Memory B cell (primary cell): ENCODE measurements at regions not wholly inside any gene's neighbourhood (a gene's known extent, or its start where the extent isn't known, plus 50 kb on each side); places are given as distances from the start of the nearest gene placed in this dataset.
A peak's percentile ranks its signal among the peaks of the same experiment; 100 is the strongest.

ENCODE experiments used
- ATAC-seq: fragments of 150-1000 bp; cut with Tn5 transposase; 2 replicates; pipeline ENCODE4 v1.10.0; 2021; ENCODE audit warnings: low read depth, mild to moderate bottlenecking, moderate library complexity
- DNase-seq, 2 donors: peaks; one replicate each; pipeline ENCODE4 v3.0.0; 2022; ENCODE audit warnings: low spot score in 2 of 2
- H3K27ac Mint-ChIP-seq: one replicate; pipeline ENCODE4 v1.8.0; 2022; ENCODE audit warnings: mild to moderate bottlenecking, moderate library complexity, mixed read lengths
- H3K27me3 Mint-ChIP-seq: one replicate; pipeline ENCODE4 v1.8.0; 2022; ENCODE audit warnings: mixed read lengths
- H3K36me3 Mint-ChIP-seq: one replicate; pipeline ENCODE4 v1.8.0; 2022; ENCODE audit warnings: mild to moderate bottlenecking, mixed read lengths
- H3K4me1 Mint-ChIP-seq: one replicate; pipeline ENCODE4 v1.8.0; 2022; ENCODE audit warnings: mixed read lengths
- H3K4me3 Mint-ChIP-seq: one replicate; pipeline ENCODE4 v1.8.0; 2022; ENCODE audit warnings: mild to moderate bottlenecking, moderate library complexity, mixed read lengths
- H3K9me3 Mint-ChIP-seq: one replicate; pipeline ENCODE4 v1.8.0; 2022; ENCODE audit warnings: mixed read lengths

DNA sequence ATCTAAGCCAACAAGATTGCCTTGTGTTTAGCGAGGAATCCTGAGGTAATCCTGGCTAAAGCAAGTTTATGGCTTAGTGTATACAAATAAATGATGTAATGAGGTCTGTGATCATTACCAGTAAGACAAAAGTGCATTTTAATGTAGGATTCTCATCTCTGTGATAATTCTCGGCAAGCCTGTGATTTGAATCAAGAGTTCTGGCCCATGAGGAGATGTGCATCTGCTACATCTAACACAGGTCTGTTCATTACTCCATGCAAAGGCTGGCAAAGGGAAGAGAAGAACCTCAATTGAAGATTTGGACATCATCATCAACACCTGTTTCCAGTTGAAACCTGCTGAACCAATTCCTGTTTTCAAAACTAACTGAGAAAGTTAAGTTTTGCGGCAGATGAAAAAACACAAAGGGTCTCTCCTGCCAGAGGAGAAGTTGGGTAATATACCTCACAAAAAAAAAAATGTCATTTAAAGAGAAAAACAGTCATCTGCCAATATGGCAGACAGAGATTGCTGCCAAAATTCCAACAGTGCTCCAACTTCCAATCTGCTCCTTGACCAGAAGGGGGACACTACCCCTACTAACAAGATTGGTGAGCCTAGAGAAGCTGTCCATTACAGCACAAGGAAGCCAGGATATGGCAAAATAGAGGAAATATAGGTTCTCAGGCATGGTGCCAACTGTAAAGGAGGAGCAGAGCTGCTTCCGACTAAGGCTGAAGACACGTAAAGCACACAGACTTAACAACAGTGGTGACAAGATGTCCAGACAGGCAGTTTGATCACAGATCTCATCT is 453.7 kb downstream of the TTLL7 start:
- H3K36me3 Mint-ChIP-seq: no peaks in the 10 kb centered on the region
- H3K4me1 Mint-ChIP-seq: no peaks in the 10 kb centered on the region
- H3K27me3 Mint-ChIP-seq: peaks cover 3% of the 10 kb centered on the region
- no peaks in the 10 kb centered on the region for H3K9me3 Mint-ChIP-seq
- no peak for DNase-seq
- ATAC-seq: no peak
- H3K4me3 Mint-ChIP-seq: no peak overlapping the region
- no peak overlapping the region for H3K27ac Mint-ChIP-seq

DNA sequence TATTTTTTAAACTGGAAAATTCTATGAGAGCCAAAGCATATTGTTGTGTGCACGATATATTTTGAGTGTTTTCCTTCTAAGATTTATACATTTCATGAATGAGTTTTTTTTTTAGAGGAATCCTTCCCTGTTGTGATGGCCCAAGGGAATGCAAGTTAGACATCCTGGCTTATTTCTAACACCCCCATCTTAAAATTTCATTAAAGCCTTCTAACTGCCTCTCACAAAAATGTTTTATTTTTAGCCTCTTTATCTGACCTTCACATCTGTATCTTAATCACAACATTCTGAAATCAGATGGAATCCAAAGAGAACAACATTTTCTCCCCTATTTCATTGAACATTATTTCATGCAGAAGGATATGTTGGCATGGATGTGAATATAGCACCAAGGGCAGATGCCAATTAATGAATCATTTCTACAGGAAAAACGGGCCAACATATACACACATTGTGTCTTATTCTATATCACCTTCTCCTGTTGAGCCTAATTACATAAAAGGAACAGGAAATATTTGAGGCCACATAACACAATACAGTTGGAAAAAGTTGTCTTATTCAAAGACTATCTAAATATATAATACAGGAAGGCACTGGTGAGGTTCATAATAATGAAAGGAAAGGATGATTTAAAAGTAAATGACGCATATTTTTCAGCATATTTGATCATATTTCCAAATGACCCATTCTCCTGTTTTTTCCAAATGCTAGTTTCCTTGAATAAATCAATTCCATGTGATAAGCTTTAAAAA is 455.5 kb downstream of the TTLL7 start:
- no peak overlapping the region for H3K27ac Mint-ChIP-seq
- no peaks in the 10 kb centered on the region for H3K9me3 Mint-ChIP-seq
- peaks cover 2% of the 10 kb centered on the region for H3K27me3 Mint-ChIP-seq
- no peaks in the 10 kb centered on the region for H3K36me3 Mint-ChIP-seq
- no peak overlapping the region for H3K4me3 Mint-ChIP-seq
- H3K4me1 Mint-ChIP-seq: no peaks in the 10 kb centered on the region
- no peak for DNase-seq
- ATAC-seq: no peak

DNA sequence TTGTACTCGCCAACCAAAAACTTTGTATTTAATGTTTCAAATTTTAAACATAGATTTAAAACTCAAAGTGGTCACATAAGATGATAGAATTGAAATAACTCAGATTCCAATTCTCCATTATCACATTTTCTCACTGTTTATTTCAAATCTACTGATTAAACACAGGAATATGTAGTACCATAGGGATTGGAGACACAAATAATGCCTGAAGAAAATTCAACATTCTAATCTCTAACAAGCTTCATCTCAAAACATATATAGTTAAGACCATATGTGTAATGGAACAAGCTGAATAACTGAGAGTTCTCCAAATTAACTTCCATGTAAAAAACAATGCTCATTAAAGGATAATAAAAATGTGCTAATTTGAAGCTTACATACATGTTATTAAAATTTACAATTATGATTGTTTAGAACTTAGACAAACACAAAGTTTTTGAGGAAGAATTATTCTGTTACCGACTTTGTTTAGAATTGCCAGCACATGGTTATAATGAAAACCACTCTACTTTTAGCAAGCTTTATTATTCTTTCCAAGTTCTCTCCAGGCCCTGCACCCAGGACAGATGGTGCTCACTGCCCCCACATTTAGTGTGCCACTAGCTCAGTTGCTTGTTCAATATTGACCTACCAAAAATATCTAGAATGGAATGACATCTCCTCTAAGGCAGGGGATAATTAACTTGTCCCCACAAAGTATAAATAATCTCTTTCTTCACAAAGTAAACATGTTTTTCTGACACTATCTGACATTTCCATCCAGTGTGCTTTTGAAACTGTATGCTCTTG is 467.2 kb downstream of the TTLL7 start:
- DNase-seq (no peak), ATAC-seq (no peak)
- Mint-ChIP-seq H3K36me3 (no peaks in the 10 kb centered on the region), H3K4me1 (no peaks in the 10 kb centered on the region), H3K27me3 (peaks cover 3% of the 10 kb centered on the region), H3K9me3 (peaks cover 10% of the 10 kb centered on the region), H3K27ac (no peak overlapping the region), H3K4me3 (no peak overlapping the region)

DNA sequence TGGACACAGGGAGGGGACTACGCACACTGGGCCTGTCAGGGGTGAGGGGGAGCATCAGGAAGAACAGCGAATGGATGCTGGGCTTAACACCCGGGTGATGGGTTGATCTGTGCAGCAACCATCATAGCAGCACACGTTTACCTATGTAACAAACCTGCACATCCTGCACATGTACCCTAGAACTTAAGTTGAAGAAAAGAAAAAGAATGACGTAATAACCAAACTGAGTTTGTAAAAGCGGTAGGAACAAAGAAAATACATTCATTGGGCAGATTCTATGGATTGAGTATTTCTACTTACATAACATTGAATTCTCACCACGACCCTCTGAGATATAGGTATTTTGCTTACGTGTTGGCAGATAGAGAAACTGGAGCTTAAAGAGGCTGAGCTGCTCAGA is 468.4 kb downstream of the TTLL7 start:
- no peaks in the 10 kb centered on the region for H3K36me3 Mint-ChIP-seq
- H3K27ac Mint-ChIP-seq: no peak overlapping the region
- no peaks in the 10 kb centered on the region for H3K4me1 Mint-ChIP-seq
- peaks cover 10% of the 10 kb centered on the region for H3K9me3 Mint-ChIP-seq
- peaks cover 3% of the 10 kb centered on the region for H3K27me3 Mint-ChIP-seq
- H3K4me3 Mint-ChIP-seq: no peak overlapping the region
- DNase-seq (no peak), ATAC-seq (no peak)

GRCh38 chr1:83527987-83528386 is 470.9 kb downstream of the TTLL7 start:
- Mint-ChIP-seq H3K27ac (no peak overlapping the region), H3K4me1 (no peaks in the 10 kb centered on the region), H3K27me3 (no peaks in the 10 kb centered on the region), H3K4me3 (no peak overlapping the region), H3K9me3 (peaks cover 4% of the 10 kb centered on the region), H3K36me3 (no peaks in the 10 kb centered on the region)
- DNase-seq (no peak), ATAC-seq (no peak)

GRCh38 chr1:83520797-83521196 is 478.1 kb downstream of the TTLL7 start:
- H3K9me3 Mint-ChIP-seq: no peaks in the 10 kb centered on the region
- ATAC-seq: no peak

GRCh38 chr1:83516369-83516768 is 482.6 kb downstream of the TTLL7 start:
- Mint-ChIP-seq H3K4me3 (no peak overlapping the region), H3K9me3 (no peaks in the 10 kb centered on the region), H3K4me1 (no peaks in the 10 kb centered on the region), H3K36me3 (no peaks in the 10 kb centered on the region), H3K27me3 (peaks cover 2% of the 10 kb centered on the region), H3K27ac (no peak overlapping the region)
- ATAC-seq: no peak
- DNase-seq: no peak

More at GRCh38 chr1:83520797-83521196, 478.1 kb downstream of the TTLL7 start:
- no peaks in the 10 kb centered on the region for H3K27me3 Mint-ChIP-seq
- no peaks in the 10 kb centered on the region for H3K36me3 Mint-ChIP-seq
- no peak for DNase-seq
- no peak overlapping the region for H3K27ac Mint-ChIP-seq
- no peak overlapping the region for H3K4me3 Mint-ChIP-seq
- no peaks in the 10 kb centered on the region for H3K4me1 Mint-ChIP-seq

DNA sequence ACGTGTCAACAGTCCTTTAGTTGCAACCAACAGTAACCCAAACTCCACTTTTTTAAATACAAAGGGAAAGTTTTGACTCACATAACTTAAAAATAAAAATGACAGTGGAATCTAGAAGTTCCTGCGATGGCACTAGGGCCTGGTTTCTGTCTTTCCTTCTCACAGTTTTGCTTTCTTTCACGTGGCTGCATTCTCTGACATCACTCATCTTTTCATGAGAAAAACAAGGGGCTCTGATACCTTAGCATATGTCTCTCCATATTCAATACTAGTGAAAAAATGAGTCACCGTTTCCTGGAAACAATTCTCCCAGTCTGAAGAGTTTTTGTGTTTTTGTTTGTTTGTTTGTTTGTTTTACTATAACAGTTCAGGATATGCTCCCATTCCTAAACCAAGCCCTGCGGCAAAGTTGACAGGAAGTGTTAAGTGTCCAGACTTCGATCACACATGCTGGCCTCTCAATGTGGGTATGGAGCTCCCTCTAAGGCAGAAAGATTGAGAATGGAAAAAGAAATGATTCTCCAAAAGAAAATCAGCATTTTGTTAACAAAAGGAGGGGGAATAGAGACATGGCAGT is 483.3 kb downstream of the TTLL7 start:
- peaks cover 3% of the 10 kb centered on the region for H3K27me3 Mint-ChIP-seq
- H3K4me3 Mint-ChIP-seq: no peak overlapping the region
- DNase-seq: no peak

GRCh38 chr1:83512373-83513193 is 486.3 kb downstream of the TTLL7 start:
- H3K27me3 Mint-ChIP-seq: peaks cover 3% of the 10 kb centered on the region
- H3K4me3 Mint-ChIP-seq: no peak overlapping the region
- H3K27ac Mint-ChIP-seq: no peak overlapping the region
- H3K9me3 Mint-ChIP-seq: no peaks in the 10 kb centered on the region
- no peak for DNase-seq
- ATAC-seq: no peak
- peaks cover 6% of the 10 kb centered on the region for H3K4me1 Mint-ChIP-seq
- no peaks in the 10 kb centered on the region for H3K36me3 Mint-ChIP-seq

More for the DNA sequence above, 483.3 kb downstream of the TTLL7 start:
- H3K27ac Mint-ChIP-seq: no peak overlapping the region
- no peaks in the 10 kb centered on the region for H3K9me3 Mint-ChIP-seq
- H3K36me3 Mint-ChIP-seq: no peaks in the 10 kb centered on the region
- H3K4me1 Mint-ChIP-seq: no peaks in the 10 kb centered on the region
- no peak for ATAC-seq

DNA sequence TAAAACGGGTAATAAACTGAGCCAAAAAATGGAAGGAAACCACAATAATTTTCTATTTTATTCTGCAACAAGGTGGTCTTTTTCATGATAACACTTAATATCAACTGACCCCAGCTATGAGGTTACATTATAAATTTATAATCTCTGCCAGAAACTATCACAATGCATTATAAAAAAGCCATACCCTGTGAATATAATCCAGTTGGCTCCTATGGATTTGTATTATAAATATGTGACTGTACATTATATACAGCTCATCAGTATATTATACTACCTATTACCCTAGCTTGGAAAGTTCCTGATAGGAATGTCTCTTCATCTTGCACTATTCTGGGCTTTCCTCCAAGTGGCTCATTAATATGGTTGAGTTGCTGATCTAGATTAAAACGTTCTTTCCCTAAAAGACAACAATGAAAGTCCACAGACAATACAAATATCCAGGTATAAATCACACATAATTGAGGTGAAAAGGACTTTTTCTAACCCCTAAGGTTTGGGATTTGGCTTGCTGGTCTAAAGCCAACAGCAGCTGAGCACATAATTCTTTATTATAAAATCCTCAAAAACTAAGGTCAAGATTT is 487.7 kb downstream of the TTLL7 start:
- Mint-ChIP-seq H3K9me3 (no peaks in the 10 kb centered on the region), H3K4me1 (peaks cover 6% of the 10 kb centered on the region), H3K27me3 (peaks cover 3% of the 10 kb centered on the region), H3K4me3 (no peak overlapping the region), H3K36me3 (no peaks in the 10 kb centered on the region), H3K27ac (no peak overlapping the region)
- ATAC-seq: no peak
- no peak for DNase-seq

- no peak overlapping the region for H3K27ac Mint-ChIP-seq
- no peak for DNase-seq
Observed at GRCh38 chr1:83509301-83509781, 489.6 kb downstream of the TTLL7 start.

GRCh38 chr1:83508485-83509151 is 490.3 kb downstream of the TTLL7 start:
- Mint-ChIP-seq H3K4me1 (peaks cover 6% of the 10 kb centered on the region), H3K36me3 (no peaks in the 10 kb centered on the region), H3K27ac (no peak overlapping the region)

More at GRCh38 chr1:83509301-83509781, 489.6 kb downstream of the TTLL7 start:
- no peak for ATAC-seq
- Mint-ChIP-seq H3K27me3 (peaks cover 3% of the 10 kb centered on the region), H3K36me3 (no peaks in the 10 kb centered on the region), H3K9me3 (no peaks in the 10 kb centered on the region), H3K4me1 (peaks cover 6% of the 10 kb centered on the region), H3K4me3 (no peak overlapping the region)

More at GRCh38 chr1:83508485-83509151, 490.3 kb downstream of the TTLL7 start:
- DNase-seq (no peak), ATAC-seq (peak; percentile 44)
- H3K27me3 Mint-ChIP-seq: peaks cover 3% of the 10 kb centered on the region
- no peaks in the 10 kb centered on the region for H3K9me3 Mint-ChIP-seq
- H3K4me3 Mint-ChIP-seq: no peak overlapping the region
